ACC112 (cell line): ENCODE measurements at regions not wholly inside any gene's neighbourhood (a gene's known extent, or its start where the extent isn't known, plus 50 kb on each side); places are given as distances from the start of the nearest gene placed in this dataset.

Experiments used
- H2AFZ ChIP-seq: fragments of 200-600 bp; sonication (generic); one replicate; pipeline ENCODE4 v1.6.0; 2017; ENCODE audit warnings: antibody characterized with exemption, low read length; ENCODE audit not compliant: unreplicated experiment
- H3K27ac ChIP-seq: fragments of 200-600 bp; sonication (generic); 2 replicates; pipeline ENCODE4 v1.5.1; 2014; ENCODE audit warnings: low read depth, mild to moderate bottlenecking, antibody characterized with exemption, low read length, moderate library complexity
- H3K27me3 ChIP-seq: fragments of 200-600 bp; sonication (generic); 2 replicates; pipeline ENCODE4 v1.6.1; 2014; ENCODE audit warnings: mild to moderate bottlenecking, antibody characterized with exemption, low read length, moderate library complexity, mixed read lengths; ENCODE audit not compliant: insufficient read depth
- H3K36me3 ChIP-seq: fragments of 200-600 bp; sonication (generic); 2 replicates; pipeline ENCODE4 v1.6.1; 2016; ENCODE audit warnings: mild to moderate bottlenecking, antibody characterized with exemption, low read length, moderate library complexity, mixed read lengths; ENCODE audit not compliant: insufficient read depth
- H3K4me1 ChIP-seq: fragments of 200-600 bp; sonication (generic); one replicate; pipeline ENCODE4 v1.6.1; 2016; ENCODE audit warnings: low read length, mixed read lengths; ENCODE audit not compliant: insufficient read depth, unreplicated experiment, control insufficient read depth
- H3K4me3 ChIP-seq: fragments of 200-600 bp; sonication (generic); 2 replicates; pipeline ENCODE4 v1.5.1; 2014; ENCODE audit warnings: mild to moderate bottlenecking, low read depth, low read length
- H3K79me2 ChIP-seq: fragments of 200-600 bp; sonication (generic); one replicate; pipeline ENCODE4 v1.6.0; 2016; ENCODE audit warnings: low read length; ENCODE audit not compliant: control insufficient read depth, unreplicated experiment, insufficient read depth

- H3K79me2 ChIP-seq, result no peaks in the 10 kb centered on the region
- H3K36me3 ChIP-seq, result no peaks in the 10 kb centered on the region
- peak overlapping the region; percentile 37 for H2AFZ ChIP-seq
- H3K4me3 ChIP-seq, result no peak overlapping the region
- no peaks in the 10 kb centered on the region for H3K27me3 ChIP-seq
- H3K27ac ChIP-seq, result peak overlapping the region; percentile 64
- peaks cover 51% of the 10 kb centered on the region for H3K4me1 ChIP-seq
Observed at GRCh38 chr2:19124135-19124534, 234.3 kb downstream of the OSR1 start.

- Histone ChIP-seq H3K4me1 (peaks cover 51% of the 10 kb centered on the region), H3K79me2 (no peaks in the 10 kb centered on the region), H2AFZ (no peak overlapping the region), H3K36me3 (no peaks in the 10 kb centered on the region), H3K27ac (peak overlapping the region; percentile 60), H3K27me3 (no peaks in the 10 kb centered on the region), H3K4me3 (peak overlapping the region; percentile 46; the same call in 1 of the 2 replicates)
Observed at GRCh38 chr2:19123556-19123955, 234.9 kb downstream of the OSR1 start.

GRCh38 chr2:19122220-19122619, 236.2 kb downstream of the OSR1 start:
- Histone ChIP-seq H2AFZ (no peak overlapping the region), H3K36me3 (no peaks in the 10 kb centered on the region), H3K27ac (peak overlapping the region; percentile 80), H3K27me3 (no peaks in the 10 kb centered on the region), H3K79me2 (no peaks in the 10 kb centered on the region), H3K4me3 (no peak overlapping the region), H3K4me1 (peaks cover 51% of the 10 kb centered on the region)

- H2AFZ ChIP-seq, result peak overlapping the region; percentile 5
- peaks cover 51% of the 10 kb centered on the region for H3K4me1 ChIP-seq
- peak overlapping the region; percentile 48 for H3K4me3 ChIP-seq
- H3K79me2 ChIP-seq, result no peaks in the 10 kb centered on the region
- no peaks in the 10 kb centered on the region for H3K27me3 ChIP-seq
- peak overlapping the region; percentile 80 for H3K27ac ChIP-seq
- no peaks in the 10 kb centered on the region for H3K36me3 ChIP-seq
Observed at GRCh38 chr2:19120941-19121750, 237.3 kb downstream of the OSR1 start.

- no peaks in the 10 kb centered on the region for H3K79me2 ChIP-seq
- H3K36me3 ChIP-seq, result no peaks in the 10 kb centered on the region
- H3K27ac ChIP-seq, result peak overlapping the region; percentile 80
- H3K4me1 ChIP-seq, result peaks cover 51% of the 10 kb centered on the region
- H3K27me3 ChIP-seq, result no peaks in the 10 kb centered on the region
- no peak overlapping the region for H2AFZ ChIP-seq
- H3K4me3 ChIP-seq, result no peak overlapping the region
Observed at GRCh38 chr2:19120181-19120580, 238.2 kb downstream of the OSR1 start.

GRCh38 chr2:19119326-19120001, 239.0 kb downstream of the OSR1 start:
- H3K27me3 ChIP-seq, result no peaks in the 10 kb centered on the region
- H3K36me3 ChIP-seq, result no peaks in the 10 kb centered on the region
- no peaks in the 10 kb centered on the region for H3K79me2 ChIP-seq
- H3K4me1 ChIP-seq, result peaks cover 52% of the 10 kb centered on the region
- no peak overlapping the region for H3K27ac ChIP-seq
- H2AFZ ChIP-seq, result no peak overlapping the region
- H3K4me3 ChIP-seq, result no peak overlapping the region

GRCh38 chr2:19116918-19117317, 241.5 kb downstream of the OSR1 start:
- H3K4me3 ChIP-seq, result no peak overlapping the region
- no peak overlapping the region for H3K27ac ChIP-seq
- H3K27me3 ChIP-seq, result no peaks in the 10 kb centered on the region
- H3K4me1 ChIP-seq, result peaks cover 32% of the 10 kb centered on the region
- no peaks in the 10 kb centered on the region for H3K36me3 ChIP-seq
- no peaks in the 10 kb centered on the region for H3K79me2 ChIP-seq
- no peak overlapping the region for H2AFZ ChIP-seq

- Histone ChIP-seq H3K4me1 (peaks cover 12% of the 10 kb centered on the region), H3K4me3 (no peak overlapping the region), H3K27me3 (no peaks in the 10 kb centered on the region), H3K79me2 (no peaks in the 10 kb centered on the region), H2AFZ (no peak overlapping the region), H3K27ac (no peak overlapping the region), H3K36me3 (no peaks in the 10 kb centered on the region)
Observed at GRCh38 chr2:19114754-19115231, 243.6 kb downstream of the OSR1 start.

GRCh38 chr2:19114126-19114525, 244.3 kb downstream of the OSR1 start:
- H3K27me3 ChIP-seq, result no peaks in the 10 kb centered on the region
- no peaks in the 10 kb centered on the region for H3K36me3 ChIP-seq
- no peaks in the 10 kb centered on the region for H3K79me2 ChIP-seq
- H2AFZ ChIP-seq, result no peak overlapping the region
- H3K27ac ChIP-seq, result no peak overlapping the region
- H3K4me1 ChIP-seq, result peaks cover 9% of the 10 kb centered on the region
- H3K4me3 ChIP-seq, result no peak overlapping the region

- Histone ChIP-seq H3K36me3 (no peaks in the 10 kb centered on the region), H3K4me1 (peaks cover 9% of the 10 kb centered on the region), H3K4me3 (no peak overlapping the region), H3K27ac (no peak overlapping the region), H2AFZ (no peak overlapping the region), H3K79me2 (no peaks in the 10 kb centered on the region), H3K27me3 (no peaks in the 10 kb centered on the region)
Observed at GRCh38 chr2:19111354-19111753, 247.1 kb downstream of the OSR1 start.

GRCh38 chr2:19109518-19109917, 248.9 kb downstream of the OSR1 start:
- Histone ChIP-seq H3K27me3 (no peaks in the 10 kb centered on the region), H3K4me3 (no peak overlapping the region), H2AFZ (no peak overlapping the region), H3K27ac (no peak overlapping the region), H3K4me1 (peaks cover 2% of the 10 kb centered on the region), H3K36me3 (no peaks in the 10 kb centered on the region), H3K79me2 (no peaks in the 10 kb centered on the region)
